HT-29 (cell line): ENCODE measurements at regions not wholly inside any gene's neighbourhood (a gene's known extent, or its start where the extent isn't known, plus 50 kb on each side); places are given as distances from the start of the nearest gene placed in this dataset.
"Not testable (repeated sequence)": the region's sequence is repeated elsewhere in the genome, so short reads cannot be mapped to it uniquely, and the experiment has no call there.

ENCODE experiments used
- DNase-seq: peaks from one replicate; pipeline ENCODE4 v3.0.0-alpha.2; 2015; ENCODE audit warnings: low spot score

DNA sequence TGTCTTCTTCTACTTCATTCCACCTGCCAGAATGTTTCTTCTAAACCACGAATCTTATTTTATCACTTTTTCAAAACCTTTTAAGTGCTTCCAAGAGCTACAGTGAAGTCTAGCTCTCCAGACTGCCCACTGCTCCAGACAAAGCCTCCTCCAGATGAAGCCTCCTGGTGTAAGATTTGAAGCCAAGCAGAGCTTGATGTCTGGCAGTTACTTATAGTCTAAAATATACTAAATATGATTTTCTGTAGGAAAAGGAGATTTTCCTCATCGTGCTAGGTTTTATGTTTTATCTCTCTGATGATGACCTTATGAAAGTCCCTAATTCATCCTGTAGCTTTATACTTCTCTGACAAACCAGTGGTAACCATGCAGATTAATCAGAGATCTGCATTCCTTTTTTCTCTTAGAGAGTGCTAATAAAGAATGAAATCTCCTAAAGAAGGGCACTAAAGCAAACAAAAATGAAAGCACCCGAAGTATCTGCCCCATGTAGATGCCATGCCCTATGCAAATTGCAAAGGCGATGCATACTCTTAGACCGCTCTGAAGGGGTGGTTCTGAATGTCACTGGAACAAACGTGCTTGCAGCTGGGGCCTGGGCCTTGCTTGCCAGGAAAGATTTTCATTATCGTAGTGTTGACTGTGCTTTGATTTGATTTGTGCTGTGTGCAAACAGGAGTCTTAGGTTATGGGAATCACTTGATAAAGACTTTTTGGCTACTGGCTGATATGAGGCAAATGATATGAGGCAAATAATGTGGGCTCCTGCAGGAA is 314.2 kb downstream of the PID1 start:
- DNase-seq, result no peak

DNA sequence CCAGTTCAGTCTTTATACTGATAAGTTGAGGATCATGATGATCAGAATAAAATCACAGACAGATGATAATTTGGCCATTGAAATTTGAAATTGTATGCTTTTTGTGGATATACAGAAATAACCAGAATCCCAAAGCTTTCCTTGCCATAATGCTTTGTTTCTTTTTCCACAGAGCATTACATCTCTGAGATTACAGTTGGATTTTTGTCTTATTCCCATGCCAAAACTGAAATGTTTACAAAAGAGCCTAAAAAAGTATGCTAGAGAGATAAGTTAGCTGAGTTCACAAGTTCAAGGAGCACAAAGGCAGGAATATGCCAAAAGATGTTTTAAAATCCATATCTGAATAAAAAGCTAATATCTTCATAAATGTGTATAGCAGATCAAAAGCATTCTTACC is 321.3 kb downstream of the PID1 start:
- DNase-seq, result no peak

DNA sequence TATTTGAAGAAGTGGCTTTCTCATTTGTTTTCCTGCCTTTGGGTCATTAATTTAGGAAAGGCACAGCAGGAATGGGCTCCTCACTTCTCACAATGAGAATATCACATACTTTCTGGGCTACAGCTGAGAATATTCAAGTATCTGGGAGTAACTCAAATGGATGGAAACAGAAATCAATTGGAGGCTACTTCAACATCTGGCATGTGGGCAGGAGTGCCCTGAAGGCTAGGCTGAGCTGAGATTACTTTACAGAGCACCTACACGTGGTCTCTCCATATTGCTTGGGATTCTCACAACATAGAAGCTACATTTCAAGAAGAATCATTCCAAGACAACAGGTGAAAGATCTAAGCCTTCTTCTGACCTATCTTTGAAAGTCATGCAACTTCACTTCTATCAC is 325.4 kb downstream of the PID1 start:
- DNase-seq, result no peak

DNA sequence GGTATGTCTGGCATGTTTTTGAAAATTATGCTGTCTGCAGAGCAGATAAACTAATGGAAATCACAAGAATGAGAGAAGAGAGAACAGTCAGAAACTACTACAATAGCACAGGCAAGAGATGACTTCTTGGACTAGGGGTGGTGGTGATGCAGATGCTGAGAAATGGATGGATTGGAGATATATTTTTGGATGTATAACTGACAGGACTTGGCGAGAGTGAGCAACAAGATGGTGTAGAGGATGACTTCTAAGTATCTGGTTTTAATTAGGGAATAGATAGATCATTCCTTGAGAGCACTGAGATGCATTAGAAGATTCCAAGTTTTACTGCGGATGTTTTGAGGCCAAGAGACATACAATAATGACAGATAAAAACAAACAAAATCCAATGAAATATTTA is 328.2 kb downstream of the PID1 start:
- no peak for DNase-seq

DNA sequence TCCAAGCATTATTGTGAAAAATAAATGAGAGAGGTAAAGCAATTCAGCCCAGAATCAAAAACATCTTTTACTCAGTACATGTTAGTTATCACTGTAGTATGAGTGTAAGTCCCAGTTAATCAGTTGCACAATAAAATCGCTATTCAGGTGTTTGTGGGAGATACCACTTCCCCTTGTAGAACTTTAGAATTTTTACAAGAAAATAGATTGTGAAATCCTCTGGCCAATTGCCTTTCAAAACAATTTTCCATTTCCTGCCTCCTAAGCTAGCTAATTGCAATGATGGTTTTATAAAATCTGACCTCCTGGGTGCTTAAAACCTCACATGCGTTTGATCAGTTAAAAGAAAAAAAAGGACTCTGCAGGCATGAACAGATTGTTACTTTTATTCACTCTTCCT is 332.5 kb downstream of the PID1 start:
- no peak for DNase-seq

DNA sequence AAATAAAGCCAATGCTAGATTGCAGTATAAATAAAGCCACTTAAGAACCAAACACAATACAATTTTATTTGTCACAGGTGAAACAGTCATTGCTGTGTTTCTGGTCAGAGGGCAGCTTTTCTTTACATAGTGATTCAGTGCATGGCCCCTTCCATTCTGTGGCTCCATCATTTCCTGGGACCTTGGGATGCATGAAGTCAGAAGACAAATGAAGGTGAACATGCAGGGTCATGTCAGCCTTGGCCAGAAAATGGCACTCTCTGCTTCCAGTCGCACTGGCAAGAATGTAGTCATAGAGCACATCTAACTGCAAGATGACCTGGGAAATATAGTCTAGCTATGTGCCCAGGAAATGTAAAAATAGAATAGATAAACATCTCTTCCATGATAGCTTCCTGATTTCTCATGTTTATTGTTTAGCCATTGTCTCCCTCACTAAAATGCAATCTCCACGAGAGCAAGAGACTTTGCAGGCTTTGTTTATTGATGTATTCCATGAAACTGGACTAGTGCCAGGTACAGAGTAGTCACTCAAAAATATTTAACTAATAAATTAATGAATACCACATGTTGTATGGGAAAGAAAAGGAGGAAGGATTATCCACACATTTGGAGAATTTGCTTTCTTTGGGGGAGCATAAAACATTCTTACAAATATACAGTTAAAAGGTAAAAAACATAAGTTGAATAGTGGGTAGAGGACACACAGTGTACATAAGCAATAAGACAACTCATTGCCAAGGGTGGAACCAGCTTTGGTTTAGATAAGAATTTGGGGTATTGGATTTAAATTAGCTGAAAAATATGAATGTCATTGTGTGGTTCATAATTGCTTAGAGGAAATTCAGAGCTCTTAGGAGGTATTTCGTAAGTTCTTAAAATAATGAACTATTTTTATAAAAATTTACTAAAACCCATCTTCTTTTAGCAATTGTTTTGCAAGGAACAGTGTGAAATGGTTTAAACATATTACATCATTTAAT is 343.8 kb downstream of the PID1 start:
- no peak for DNase-seq

DNA sequence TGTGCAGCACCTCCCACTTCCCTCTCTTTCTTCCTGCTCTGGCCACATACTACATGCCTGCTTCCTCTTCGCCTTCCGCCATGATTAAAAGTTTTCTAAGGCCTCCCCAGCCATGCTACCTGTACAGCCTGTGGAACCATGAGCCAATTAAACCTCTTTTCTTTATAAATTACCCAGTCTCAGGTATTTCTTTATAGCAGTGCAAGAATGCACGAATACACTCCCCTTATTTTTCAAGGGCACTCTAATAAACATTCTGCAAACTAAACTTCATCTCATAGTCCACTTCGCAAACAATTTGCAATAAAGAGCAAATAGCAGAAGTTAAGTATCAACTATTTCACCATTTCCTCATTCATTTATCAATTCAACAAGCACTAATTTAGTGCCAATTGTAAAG is 351.3 kb downstream of the PID1 start:
- no peak for DNase-seq

DNA sequence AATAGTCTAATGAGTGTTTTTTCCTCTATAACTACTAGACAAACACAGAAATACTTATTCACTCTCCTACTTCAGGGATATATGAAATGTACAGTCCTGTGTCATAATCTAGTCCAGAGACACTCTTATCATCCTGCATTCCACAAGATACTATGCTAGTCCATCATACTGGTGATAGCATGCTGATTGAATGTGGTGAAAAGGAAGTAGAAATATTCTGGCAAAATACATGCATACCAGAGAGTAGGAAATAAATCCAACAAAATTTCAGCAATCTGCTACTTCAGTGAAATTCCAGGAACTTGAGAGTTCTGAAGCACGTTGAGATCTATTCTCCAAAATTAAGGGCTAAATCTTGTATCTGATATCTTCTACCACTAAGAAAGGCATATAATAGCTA is 353.9 kb downstream of the PID1 start:
- DNase-seq, result no peak

DNA sequence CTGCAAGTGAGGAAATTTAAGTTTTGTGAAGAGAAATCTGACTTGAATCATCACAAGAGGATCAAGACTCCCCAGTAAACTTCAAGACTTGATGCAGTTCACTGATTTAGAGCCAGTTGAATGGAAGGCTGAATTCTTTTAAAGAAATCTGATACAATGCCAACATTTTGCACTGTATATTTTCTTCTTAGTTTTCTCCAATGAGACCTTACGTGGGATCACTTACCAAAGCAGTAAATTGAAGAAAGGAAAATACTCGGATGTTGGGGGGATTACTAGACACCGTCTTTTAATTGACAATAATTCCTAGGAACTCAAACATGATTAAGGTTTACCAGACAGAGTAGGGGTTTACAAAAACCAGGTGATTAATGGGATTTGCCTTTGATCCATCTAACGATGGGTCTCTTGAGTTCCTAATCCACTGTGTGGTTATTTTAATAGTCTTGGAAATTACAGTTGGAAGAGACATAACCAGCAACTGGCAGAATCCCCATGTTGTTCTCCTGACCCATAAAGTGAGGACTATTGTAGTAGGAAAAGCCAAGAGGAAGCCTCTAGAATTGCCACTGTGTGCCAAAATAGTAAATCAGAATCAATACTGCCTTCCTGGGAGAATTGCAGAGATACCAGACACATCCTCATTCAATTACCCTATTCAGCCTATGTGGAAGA is 354.5 kb downstream of the PID1 start:
- no peak for DNase-seq

DNA sequence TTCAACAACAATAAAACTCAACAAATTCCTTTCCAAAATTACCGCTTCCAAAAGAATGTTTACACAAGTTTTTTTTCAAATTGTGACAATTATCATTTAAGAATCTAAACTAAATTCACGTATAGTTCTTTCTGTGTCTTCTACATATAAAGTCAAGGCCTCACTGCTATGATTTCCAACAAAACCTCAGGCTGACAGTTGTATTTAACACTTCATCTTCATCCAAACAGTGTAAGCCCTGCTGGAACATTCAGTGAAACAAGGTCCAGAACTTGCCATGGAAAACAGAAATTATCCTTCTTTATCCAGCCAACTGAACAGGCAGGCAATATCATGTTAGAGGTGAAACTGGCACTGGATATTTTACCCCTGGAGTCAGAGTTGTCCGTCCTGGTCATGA is 357.9 kb downstream of the PID1 start:
- no peak for DNase-seq

DNA sequence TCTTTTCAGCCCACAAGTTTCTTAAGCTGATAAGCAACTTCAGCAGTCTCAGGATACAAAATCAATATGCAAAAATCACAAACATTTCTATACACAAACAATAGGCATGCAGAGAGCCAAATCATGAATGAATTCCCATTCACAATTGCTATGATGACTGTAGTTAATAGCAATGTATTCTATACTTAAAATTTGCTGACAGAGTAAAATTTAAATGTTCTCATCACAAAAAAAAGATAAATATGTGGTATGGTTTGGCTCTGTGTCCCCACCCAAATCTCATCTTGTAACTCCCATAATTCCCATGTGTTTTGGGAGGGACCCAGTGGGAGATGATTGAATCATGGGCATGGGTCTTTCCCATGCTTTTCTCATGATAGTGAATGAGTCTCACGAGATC is 360.2 kb downstream of the PID1 start:
- DNase-seq, result not testable (repeated sequence)

DNA sequence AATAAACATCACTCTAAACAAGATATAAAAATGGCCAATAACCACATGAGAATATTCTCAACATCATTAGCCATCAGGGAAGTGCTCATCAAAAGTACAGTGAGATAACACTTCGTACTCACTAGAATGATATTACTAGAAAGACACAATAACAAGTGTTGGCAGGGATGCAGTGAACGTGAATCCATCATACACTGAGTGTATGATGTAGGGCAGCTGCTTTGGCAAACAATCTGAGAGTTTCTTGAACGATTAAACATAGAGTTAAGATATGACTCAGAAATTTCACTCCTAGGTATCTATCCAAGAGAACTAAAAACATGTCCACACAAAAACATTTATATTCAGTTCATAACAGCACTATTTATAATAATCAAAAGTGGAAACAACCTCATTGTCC is 368.9 kb downstream of the PID1 start:
- no peak for DNase-seq

DNA sequence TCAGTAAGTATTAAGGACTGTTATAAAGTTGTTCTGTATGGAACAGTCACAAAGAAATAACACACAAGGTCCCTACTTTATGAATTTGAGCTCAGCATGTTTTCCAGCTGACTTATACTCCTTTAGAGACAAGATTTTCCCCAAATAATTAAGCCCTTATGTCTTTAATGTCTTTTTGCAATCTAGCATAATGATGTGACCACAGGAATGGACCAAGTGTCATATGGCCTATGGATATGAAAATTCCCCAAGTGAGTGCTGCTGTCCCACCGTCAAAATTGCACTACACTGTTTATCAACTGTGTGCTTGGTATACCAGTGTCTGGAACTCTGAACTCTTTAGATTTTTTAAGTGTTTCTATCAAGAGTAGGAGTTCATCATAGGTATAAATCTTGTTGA is 369.6 kb downstream of the PID1 start:
- no peak for DNase-seq

DNA sequence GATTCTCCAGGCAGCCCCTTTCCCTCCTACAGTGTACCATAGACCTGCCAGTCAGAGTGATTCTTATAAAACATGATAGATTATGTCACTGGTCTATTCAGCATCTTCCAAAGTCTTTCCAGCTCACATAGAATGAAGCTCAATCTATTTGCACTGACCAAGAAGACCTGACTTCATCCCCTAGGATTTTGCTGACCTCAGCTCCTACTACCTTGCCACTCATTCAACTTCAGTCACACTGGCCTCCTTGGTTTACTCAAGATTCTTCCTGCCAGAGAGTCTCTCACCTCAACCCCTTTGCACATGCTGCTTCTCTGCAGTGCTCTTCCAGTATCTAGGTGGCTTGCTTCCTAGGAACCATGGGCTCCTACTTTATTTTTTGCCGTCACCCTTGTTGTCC is 392.9 kb downstream of the PID1 start:
- no peak for DNase-seq

DNA sequence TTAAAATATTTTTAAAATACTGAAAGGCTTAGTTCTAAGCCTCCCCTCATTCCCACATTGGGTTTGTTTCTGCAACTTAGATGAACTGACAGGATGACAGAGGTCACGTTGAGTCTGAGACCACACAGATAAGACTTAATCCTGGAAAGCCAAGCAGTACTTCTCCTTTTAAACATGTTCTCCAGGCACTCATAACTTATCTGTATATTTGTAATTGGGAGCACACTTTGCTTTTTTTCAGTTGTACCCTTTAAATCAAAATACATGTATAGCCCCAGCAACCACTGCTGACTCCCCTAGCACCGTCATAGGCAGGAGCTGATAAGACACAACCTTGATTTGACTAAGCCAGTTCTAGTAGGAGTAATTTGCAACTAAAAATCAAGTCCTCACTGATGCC is 394.8 kb downstream of the PID1 start:
- DNase-seq, result no peak

DNA sequence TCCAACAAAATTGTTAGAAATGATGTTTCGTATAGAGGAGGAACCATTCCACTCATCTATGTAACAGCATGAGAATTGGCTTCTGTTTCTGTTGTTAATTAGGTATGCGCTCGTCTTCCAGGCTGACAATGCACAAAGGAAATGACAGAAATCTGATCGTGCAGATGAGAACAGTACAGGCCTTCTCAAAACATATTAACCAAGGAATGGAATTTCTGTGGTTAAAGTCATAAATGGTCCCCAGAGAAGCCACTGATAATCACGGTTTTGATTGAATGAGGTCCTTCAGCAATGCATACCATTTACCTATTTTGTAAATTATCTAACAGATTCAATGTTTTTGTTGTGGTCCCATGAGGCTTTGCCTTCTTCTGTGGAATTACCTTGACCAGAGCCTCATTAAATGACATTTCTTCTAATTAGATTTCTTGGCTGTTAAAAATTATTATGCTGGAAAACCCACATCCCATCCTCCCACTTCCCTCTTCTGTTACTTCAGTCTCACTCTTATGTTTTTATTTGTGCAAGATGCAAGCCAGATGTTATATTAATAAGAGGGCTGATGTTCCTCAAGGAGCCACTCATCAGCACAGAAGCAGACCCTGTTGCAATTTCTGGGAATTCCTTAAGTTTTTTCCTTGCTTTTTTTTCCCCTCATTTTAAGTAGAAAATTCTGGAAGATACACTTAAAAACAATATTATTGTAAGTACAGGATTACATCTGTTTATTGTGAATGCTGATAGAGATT is 395.8 kb downstream of the PID1 start:
- DNase-seq, result no peak

DNA sequence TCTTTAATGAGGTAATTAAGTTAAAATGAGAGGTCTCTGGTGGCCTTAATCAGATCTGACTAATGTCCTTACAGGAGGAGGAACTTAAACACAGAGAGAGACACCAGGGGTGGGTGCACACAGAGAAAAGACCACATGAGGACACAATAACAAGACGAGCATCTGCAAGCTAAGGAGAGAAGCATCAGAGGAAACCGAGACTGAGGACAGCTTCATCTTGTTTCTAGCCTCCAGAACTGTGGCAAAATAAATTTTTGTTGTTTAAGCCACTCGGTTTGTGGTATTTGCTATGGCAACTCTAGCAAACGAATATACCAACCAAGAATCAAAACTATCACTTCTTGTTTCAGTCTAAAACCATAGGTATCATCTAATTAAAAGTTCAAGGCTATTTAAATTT is 400.1 kb downstream of the PID1 start:
- no peak for DNase-seq

DNA sequence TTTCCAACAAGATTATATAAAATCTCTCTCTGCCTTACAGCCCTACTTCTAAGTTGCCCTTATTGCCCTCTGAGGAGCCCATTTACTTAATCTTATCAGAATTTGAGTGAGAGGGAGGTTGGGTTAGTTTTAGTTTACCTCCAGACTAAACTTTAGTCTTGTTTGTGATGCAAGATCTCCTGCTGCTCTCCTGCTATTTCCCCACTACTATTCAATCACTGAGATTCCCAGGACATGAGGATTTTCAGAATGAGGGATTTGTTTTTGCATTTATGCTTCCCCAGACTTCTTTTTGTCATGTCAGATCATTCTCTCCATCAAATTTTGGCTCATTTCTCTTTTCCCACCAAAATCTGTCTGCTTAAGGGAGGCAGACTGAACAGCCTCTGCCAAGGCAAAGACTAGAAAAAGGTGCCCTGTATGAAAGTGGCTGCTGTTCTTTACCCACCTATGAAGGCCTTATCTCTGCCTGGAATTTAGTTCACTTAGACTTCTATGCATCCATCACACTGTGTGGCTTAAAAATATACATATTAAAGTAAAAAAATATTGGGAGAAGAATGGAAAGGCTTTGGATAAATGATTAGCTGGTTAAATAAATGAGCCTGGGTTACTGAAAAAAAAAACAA is 401.3 kb downstream of the PID1 start:
- DNase-seq, result no peak

DNA sequence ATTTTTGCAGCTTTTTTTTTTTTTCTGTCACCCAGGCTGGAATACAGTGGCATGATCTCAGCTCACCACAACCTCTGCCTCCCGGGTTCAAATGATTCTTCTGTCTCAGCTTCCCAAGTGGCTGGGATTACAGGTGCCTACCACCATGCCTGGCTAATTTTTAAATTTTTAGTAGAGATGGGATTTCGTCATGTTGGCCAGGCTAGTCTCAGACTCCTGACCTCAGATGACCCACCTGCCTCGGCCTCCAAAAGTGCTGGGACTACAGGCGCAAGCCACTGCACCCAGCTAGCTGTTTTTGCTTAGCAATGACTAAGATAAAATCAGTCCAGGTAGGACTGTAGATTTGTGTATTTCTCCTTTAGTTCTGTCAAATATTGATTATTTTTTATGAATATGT is 403.7 kb downstream of the PID1 start:
- DNase-seq, result no peak

DNA sequence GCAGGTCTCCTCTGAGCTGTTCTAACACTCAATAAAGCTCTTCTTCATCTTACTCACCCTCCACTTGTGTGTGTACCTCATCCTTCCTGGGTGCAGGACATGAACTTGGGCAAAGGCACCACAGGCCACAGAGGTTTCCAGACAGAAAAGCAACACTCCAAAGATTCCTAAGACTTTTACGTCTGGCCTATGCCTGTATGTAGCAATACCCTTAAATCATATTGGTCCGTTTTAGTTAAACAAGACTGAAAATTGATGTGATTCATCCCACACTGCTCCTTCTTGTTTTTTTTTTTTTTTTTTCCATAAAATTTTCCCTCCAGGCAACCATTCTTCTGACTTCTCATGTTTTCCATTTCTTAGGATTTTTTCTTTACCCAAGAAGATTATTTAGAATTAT is 404.3 kb downstream of the PID1 start:
- no peak for DNase-seq

DNA sequence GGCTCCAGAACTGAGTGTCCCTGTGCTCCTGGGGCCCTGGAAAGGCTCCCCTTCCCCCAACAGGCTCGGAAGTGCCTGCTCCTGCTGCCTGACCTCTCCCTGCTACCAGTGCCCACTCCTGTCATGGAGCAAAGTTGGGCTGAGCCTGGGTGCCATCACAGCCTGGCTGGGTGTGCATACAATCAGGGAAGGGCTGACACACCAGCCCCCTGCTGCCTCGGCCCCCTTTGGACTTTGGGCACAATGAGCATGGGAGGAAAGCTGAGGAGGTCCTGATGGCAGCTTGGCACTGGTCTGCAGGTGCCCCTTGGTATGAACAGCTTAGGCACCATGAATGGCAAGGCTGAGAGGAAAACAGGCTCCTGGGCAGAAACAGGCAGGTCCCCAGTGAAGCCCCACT is 405.0 kb downstream of the PID1 start:
- DNase-seq, result no peak
